Skeletal muscle satellite cell (primary cell): ENCODE measurements at regions not wholly inside any gene's neighbourhood (a gene's known extent, or its start where the extent isn't known, plus 50 kb on each side); places are given as distances from the start of the nearest gene placed in this dataset.

Experiments
- H3K27me3 ChIP-seq: 2 replicates; pipeline ENCODE4 v1.7.0; 2013; ENCODE audit warnings: low read length; ENCODE audit not compliant: control insufficient read depth, insufficient read depth
- H3K36me3 ChIP-seq: 2 replicates; pipeline ENCODE4 v1.7.0; 2013; ENCODE audit warnings: mild to moderate bottlenecking, control low read depth, low read length; ENCODE audit not compliant: insufficient read depth
- H3K4me1 ChIP-seq: 2 replicates; pipeline ENCODE4 v1.7.0; 2013; ENCODE audit warnings: low read length; ENCODE audit not compliant: control insufficient read depth, insufficient read depth
- H3K4me2 ChIP-seq: 2 replicates; pipeline ENCODE4 v1.7.0; 2013; ENCODE audit warnings: mild to moderate bottlenecking, low read length
- H3K4me3 ChIP-seq: 2 replicates; pipeline ENCODE4 v1.7.0; 2013; ENCODE audit warnings: low read length
- H3K9ac ChIP-seq: 2 replicates; pipeline ENCODE4 v1.7.0; 2013; ENCODE audit warnings: mild to moderate bottlenecking, low read depth, low read length, moderate library complexity
- H3K9me3 ChIP-seq: replicated peaks from 2 replicates; pipeline ENCODE4 v1.7.0; 2013; ENCODE audit warnings: mild to moderate bottlenecking, control low read depth, low read length

GRCh38 chr1:4599521-4599920, 54.9 kb upstream of the AJAP1 start:
- H3K4me2 ChIP-seq = no peak overlapping the region
- H3K9ac ChIP-seq = no peak overlapping the region
- H3K9me3 ChIP-seq = peaks cover 14% of the 10 kb centered on the region
- H3K4me1 ChIP-seq = no peaks in the 10 kb centered on the region
- H3K4me3 ChIP-seq = no peak overlapping the region
- no peaks in the 10 kb centered on the region for H3K36me3 ChIP-seq
- no peaks in the 10 kb centered on the region for H3K27me3 ChIP-seq

- Histone ChIP-seq H3K4me2 (no peak overlapping the region), H3K27me3 (no peaks in the 10 kb centered on the region), H3K4me1 (no peaks in the 10 kb centered on the region), H3K9me3 (peaks cover 14% of the 10 kb centered on the region), H3K9ac (no peak overlapping the region), H3K36me3 (no peaks in the 10 kb centered on the region), H3K4me3 (no peak overlapping the region)
These were observed 54.4 kb upstream of the AJAP1 start for GRCh38 chr1:4599951-4600481.

- Histone ChIP-seq H3K4me1 (no peaks in the 10 kb centered on the region), H3K4me3 (no peak overlapping the region), H3K27me3 (no peaks in the 10 kb centered on the region), H3K4me2 (no peak overlapping the region), H3K9ac (no peak overlapping the region), H3K36me3 (no peaks in the 10 kb centered on the region), H3K9me3 (peaks cover 20% of the 10 kb centered on the region)
These were observed 53.6 kb upstream of the AJAP1 start for GRCh38 chr1:4600615-4601460.

GRCh38 chr1:4601941-4602340, 52.5 kb upstream of the AJAP1 start:
- no peaks in the 10 kb centered on the region for H3K4me1 ChIP-seq
- no peak overlapping the region for H3K4me3 ChIP-seq
- no peak overlapping the region for H3K9ac ChIP-seq
- no peak overlapping the region for H3K4me2 ChIP-seq
- no peaks in the 10 kb centered on the region for H3K27me3 ChIP-seq
- H3K9me3 ChIP-seq = peaks cover 22% of the 10 kb centered on the region
- no peaks in the 10 kb centered on the region for H3K36me3 ChIP-seq

- H3K9ac ChIP-seq = no peak overlapping the region
- peaks cover 22% of the 10 kb centered on the region for H3K9me3 ChIP-seq
- no peaks in the 10 kb centered on the region for H3K27me3 ChIP-seq
- no peaks in the 10 kb centered on the region for H3K4me1 ChIP-seq
- no peak overlapping the region for H3K4me2 ChIP-seq
- H3K4me3 ChIP-seq = no peak overlapping the region
- no peaks in the 10 kb centered on the region for H3K36me3 ChIP-seq
These were observed 51.7 kb upstream of the AJAP1 start for GRCh38 chr1:4602462-4603294.

GRCh38 chr1:4603295-4604110, 50.9 kb upstream of the AJAP1 start:
- Histone ChIP-seq H3K36me3 (no peaks in the 10 kb centered on the region), H3K27me3 (no peaks in the 10 kb centered on the region), H3K4me1 (no peaks in the 10 kb centered on the region), H3K4me3 (no peak overlapping the region), H3K4me2 (no peak overlapping the region), H3K9me3 (peaks cover 29% of the 10 kb centered on the region), H3K9ac (no peak overlapping the region)
